DND-41 (cell line): ENCODE measurements at regions not wholly inside any gene's neighbourhood (a gene's known extent, or its start where the extent isn't known, plus 50 kb on each side); places are given as distances from the start of the nearest gene placed in this dataset.

Experiments
- EZH2 ChIP-seq: IDR thresholded peaks from 3 replicates; pipeline ENCODE4 v1.6.1; 2012; ENCODE audit warnings: borderline replicate concordance, low read depth, mild to moderate bottlenecking, moderate library complexity, low read length, inconsistent platforms; ENCODE audit not compliant: severe bottlenecking
- TF ChIP-seq, protein P1 (sequence below): IDR thresholded peaks from 2 replicates; pipeline ENCODE4 v1.5.1; 2012; ENCODE audit warnings: borderline replicate concordance, low read length, moderate library complexity, mild to moderate bottlenecking; ENCODE audit not compliant: poor library complexity, severe bottlenecking; ENCODE audit errors: extremely low read depth

DNA sequence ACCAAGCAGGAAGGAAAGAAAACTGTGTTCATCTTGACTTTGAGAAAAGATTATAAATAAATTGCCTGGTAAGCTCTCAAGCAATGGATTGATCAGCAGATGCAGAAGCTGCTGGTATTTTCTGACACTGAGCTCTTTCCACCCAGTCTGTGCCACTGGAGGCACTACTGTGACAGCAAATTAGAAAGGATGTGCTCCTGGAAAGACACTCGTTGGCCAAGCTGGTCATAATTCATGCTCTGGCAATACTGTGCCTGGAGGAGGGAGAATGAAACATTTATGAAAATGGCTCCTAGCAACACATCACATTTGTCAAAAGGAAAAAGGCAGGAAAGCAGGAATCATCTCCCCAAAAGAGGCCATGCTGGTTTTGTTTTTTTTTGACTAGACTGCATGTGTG is 84.2 kb downstream of the CAVIN4 start:
- TF ChIP-seq, protein P1, sequence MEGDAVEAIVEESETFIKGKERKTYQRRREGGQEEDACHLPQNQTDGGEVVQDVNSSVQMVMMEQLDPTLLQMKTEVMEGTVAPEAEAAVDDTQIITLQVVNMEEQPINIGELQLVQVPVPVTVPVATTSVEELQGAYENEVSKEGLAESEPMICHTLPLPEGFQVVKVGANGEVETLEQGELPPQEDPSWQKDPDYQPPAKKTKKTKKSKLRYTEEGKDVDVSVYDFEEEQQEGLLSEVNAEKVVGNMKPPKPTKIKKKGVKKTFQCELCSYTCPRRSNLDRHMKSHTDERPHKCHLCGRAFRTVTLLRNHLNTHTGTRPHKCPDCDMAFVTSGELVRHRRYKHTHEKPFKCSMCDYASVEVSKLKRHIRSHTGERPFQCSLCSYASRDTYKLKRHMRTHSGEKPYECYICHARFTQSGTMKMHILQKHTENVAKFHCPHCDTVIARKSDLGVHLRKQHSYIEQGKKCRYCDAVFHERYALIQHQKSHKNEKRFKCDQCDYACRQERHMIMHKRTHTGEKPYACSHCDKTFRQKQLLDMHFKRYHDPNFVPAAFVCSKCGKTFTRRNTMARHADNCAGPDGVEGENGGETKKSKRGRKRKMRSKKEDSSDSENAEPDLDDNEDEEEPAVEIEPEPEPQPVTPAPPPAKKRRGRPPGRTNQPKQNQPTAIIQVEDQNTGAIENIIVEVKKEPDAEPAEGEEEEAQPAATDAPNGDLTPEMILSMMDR, result no peak
- no peak for TF ChIP-seq EZH2
